Activated T-cell treated with anti-CD3 and anti-CD28 coated beads, Interleukin-2, amount 50 U/mL, for 24 hours (primary cell): ENCODE measurements at regions not wholly inside any gene's neighbourhood (a gene's known extent, or its start where the extent isn't known, plus 50 kb on each side); places are given as distances from the start of the nearest gene placed in this dataset.

Source experiments
- DNase-seq: peaks from one replicate; pipeline ENCODE4 v3.0.0-alpha.2; 2020
- H3K27ac Mint-ChIP-seq: 2 replicates; pipeline ENCODE4 v1.8.0; 2020; ENCODE audit warnings: mild to moderate bottlenecking, mixed read lengths
- H3K27me3 Mint-ChIP-seq: 2 replicates; pipeline ENCODE4 v1.8.0; 2020; ENCODE audit warnings: mixed read lengths
- H3K36me3 Mint-ChIP-seq: 2 replicates; pipeline ENCODE4 v1.8.0; 2020; ENCODE audit warnings: low read depth, mixed read lengths
- H3K4me1 Mint-ChIP-seq: 2 replicates; pipeline ENCODE4 v1.8.0; 2020; ENCODE audit warnings: low read depth, mixed read lengths
- H3K4me3 Mint-ChIP-seq: 2 replicates; pipeline ENCODE4 v1.8.0; 2020; ENCODE audit warnings: mild to moderate bottlenecking, moderate library complexity, mixed read lengths
- H3K9me3 Mint-ChIP-seq: 2 replicates; pipeline ENCODE4 v1.8.0; 2020; ENCODE audit warnings: mixed read lengths

DNA sequence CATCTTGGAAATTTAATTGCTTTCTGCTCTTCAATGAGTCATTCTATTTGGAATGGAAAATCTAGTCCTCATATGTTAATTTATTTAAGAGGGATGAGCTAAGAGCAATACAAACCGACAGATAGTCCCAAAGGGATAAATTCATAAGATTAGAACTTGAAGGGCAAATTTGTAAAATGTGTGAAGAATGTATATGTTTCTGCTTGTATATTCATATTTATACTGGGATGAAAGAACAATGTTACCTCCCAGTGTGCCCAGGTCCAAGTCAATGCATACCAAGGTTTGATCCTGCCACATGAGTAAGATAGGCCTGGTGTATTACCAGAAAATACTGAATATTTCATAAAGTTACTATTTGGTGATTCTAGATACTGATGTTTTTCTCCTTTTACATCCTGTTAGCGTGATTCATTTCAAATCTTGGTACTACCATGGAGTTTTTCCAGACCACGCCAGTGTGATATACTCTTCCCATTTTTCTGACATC lies 255.6 kb upstream of the SEMA6D start:
- no peaks in the 10 kb centered on the region for H3K4me1 Mint-ChIP-seq
- H3K4me3 Mint-ChIP-seq, result no peak overlapping the region
- no peak for DNase-seq
- no peak overlapping the region for H3K27ac Mint-ChIP-seq
- H3K27me3 Mint-ChIP-seq, result no peaks in the 10 kb centered on the region
- peaks cover 3% of the 10 kb centered on the region for H3K9me3 Mint-ChIP-seq
- no peaks in the 10 kb centered on the region for H3K36me3 Mint-ChIP-seq

DNA sequence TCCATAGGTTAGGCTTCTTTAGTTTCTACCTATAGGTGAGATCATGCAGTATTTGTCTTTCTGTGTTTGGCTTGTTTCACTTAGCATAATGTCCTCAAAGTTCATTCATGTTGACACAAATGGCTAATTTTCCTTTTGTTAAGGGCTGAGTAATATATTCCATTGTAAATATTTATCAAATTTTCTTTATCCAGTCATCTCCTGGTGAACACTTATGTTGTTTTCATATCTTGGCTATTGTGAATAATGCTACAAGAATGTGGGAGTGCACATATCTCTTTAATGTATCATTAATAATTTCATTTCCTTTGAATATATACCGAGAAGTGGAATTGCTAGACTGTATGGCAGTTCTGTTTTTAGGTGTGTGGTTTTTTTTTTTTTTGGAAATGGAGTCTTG lies 250.9 kb upstream of the SEMA6D start:
- Mint-ChIP-seq H3K4me3 (no peak overlapping the region), H3K4me1 (no peaks in the 10 kb centered on the region), H3K36me3 (no peaks in the 10 kb centered on the region), H3K9me3 (no peaks in the 10 kb centered on the region), H3K27ac (no peak overlapping the region), H3K27me3 (no peaks in the 10 kb centered on the region)
- no peak for DNase-seq

DNA sequence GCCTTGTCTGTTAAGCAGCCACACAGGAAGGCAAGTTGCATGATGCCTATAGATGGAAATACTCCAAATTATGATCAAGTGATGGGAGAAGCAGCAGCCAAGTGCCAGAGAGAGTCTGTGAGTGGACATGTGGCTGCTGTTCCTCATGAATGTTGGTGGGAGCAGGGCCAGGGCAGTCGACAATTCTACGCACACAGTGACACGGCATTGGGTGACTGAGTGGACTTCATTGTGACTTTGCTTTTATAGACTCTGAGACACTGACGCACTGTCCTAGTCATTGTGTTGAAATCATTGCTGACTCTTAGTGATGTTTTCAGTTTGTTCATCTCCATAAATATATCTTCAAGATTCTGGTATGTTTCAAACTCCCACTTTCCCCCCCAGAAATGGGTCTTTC lies 246.3 kb upstream of the SEMA6D start:
- Mint-ChIP-seq H3K4me1 (no peaks in the 10 kb centered on the region), H3K27ac (no peak overlapping the region), H3K36me3 (no peaks in the 10 kb centered on the region), H3K4me3 (no peak overlapping the region), H3K27me3 (no peaks in the 10 kb centered on the region), H3K9me3 (no peaks in the 10 kb centered on the region)
- no peak for DNase-seq

DNA sequence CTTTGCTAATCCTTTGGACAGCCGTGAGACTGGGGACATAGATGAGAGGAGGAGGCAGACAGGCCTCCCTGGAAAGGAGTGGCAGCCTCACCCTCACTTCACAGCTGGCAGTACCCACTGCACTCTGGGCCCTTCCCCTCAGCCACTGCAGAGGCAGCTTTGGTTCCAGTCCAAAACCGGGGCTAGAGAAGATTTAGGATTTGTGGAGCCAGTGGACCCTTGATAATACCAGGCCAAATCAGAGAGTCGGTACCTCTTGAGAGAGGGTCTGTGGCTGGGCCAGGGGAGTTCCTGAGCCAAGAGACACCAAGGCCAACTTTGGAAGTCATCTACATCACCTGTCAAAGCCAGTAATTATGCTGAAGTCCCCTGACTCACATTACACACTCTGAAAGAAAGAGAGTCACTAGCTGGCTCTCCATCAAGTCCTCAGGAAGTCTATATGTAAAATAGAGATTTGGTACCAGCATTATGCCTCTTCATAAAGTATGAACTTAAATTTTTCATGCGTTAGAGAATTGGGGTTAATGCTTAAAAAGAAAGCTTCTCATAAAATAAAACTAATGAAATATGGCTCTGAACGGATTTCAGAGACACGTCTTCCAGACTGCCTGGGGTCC lies 244.1 kb upstream of the SEMA6D start:
- Mint-ChIP-seq H3K27ac (no peak overlapping the region), H3K27me3 (no peaks in the 10 kb centered on the region), H3K4me1 (no peaks in the 10 kb centered on the region), H3K9me3 (no peaks in the 10 kb centered on the region), H3K36me3 (no peaks in the 10 kb centered on the region), H3K4me3 (no peak overlapping the region)
- DNase-seq, result no peak

DNA sequence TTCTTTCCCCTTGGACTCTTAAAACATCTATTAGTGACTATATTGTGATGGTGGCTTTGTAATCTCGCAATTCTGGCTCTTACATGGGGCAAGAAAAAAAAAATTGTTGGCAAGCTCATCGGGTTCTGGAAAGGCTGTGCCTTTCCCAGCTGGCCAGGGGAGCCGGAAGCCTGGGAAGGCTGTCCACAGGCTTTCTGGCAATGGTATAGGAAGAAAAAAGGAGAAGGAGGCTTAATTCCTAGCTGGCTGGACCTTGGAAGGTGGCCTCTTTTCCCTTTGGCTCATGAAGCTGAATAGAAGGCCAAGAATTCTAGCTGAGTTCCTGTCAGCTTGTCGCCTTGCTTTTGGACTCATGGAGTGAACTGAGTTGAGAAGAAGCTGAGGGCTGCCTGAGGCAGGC lies 243.5 kb upstream of the SEMA6D start:
- Mint-ChIP-seq H3K27ac (no peak overlapping the region), H3K36me3 (no peaks in the 10 kb centered on the region), H3K4me3 (no peak overlapping the region), H3K9me3 (no peaks in the 10 kb centered on the region), H3K27me3 (no peaks in the 10 kb centered on the region), H3K4me1 (no peaks in the 10 kb centered on the region)
- no peak for DNase-seq

DNA sequence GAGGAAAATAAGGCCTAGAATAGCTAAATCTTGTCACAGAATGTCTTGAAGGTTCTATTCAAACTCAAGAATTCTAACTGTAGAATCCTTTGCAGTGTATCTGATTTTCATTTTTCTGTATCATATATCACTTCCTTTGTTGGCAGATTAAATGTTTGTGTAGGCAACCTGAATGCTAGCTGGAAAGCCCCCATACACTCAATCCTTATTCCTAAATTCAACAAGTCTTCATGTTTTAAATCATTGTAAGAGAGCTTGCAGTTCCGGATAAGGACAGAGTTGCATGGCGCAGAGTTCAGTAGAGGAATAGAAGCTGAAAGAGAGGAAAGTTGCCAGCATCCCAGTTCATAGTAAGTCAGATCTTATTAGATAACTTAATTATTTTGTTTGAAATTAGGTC lies 242.0 kb upstream of the SEMA6D start:
- Mint-ChIP-seq H3K36me3 (no peaks in the 10 kb centered on the region), H3K9me3 (no peaks in the 10 kb centered on the region), H3K4me1 (no peaks in the 10 kb centered on the region), H3K27me3 (no peaks in the 10 kb centered on the region), H3K27ac (no peak overlapping the region), H3K4me3 (no peak overlapping the region)
- DNase-seq, result no peak

DNA sequence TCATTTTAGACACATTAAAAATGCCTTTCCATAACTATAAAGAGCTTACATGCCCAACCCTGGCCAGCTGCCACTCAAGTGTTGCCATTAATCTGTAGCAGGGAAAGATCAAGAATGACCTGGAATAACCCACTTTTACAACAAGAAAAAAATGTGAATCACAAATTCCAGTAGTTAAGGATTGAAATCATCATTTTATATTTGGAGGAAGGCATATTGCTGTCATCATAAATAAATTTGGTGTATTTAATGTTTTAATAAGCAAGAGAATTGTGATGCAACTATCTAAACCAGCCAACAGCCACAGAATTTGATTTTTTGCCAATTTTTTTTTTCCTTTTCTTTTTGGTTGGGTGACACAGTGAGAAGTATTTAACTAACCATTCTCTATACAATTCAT lies 240.0 kb upstream of the SEMA6D start:
- Mint-ChIP-seq H3K4me3 (no peak overlapping the region), H3K27me3 (no peaks in the 10 kb centered on the region), H3K4me1 (no peaks in the 10 kb centered on the region), H3K36me3 (no peaks in the 10 kb centered on the region), H3K27ac (no peak overlapping the region), H3K9me3 (no peaks in the 10 kb centered on the region)
- DNase-seq, result no peak

DNA sequence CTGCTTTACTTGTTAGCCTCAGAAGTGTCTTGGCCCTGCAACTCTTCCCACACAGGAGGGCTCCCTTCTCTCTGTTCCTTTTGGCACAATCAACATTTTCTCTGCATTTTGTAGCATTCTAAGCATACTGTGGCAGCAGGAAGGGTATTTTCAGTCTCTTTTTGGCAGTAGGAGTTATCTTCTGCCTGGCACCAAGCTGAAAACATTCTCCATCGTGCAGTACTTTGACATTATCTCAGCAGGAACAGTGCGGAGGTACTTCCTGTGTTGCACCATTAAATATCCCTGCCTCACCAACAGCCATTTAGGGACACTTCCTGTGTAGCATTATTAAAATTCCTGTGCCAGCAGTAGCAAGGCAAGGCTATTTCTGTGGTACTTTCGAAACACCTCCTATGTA lies 233.2 kb upstream of the SEMA6D start:
- no peaks in the 10 kb centered on the region for H3K36me3 Mint-ChIP-seq
- H3K4me3 Mint-ChIP-seq, result no peak overlapping the region
- H3K9me3 Mint-ChIP-seq, result no peaks in the 10 kb centered on the region
- no peaks in the 10 kb centered on the region for H3K4me1 Mint-ChIP-seq
- H3K27me3 Mint-ChIP-seq, result no peaks in the 10 kb centered on the region
- no peak for DNase-seq
- no peak overlapping the region for H3K27ac Mint-ChIP-seq

DNA sequence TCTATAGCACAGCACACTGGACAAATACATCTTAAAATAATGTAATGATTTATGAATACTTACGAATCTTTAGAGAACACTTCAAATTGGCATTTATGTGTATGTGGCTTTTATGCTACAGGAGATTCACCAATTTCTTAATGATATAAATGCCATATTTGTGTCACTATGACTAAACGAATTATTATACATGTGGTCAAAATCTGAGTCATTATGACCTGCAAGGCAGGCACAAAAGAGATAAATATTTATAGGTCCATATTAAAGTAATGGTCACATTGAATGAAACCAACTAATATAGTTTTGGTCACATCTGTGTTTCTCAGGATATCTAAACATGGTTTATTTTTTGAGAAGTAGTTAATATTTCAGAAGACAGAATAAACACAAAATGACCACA lies 232.3 kb upstream of the SEMA6D start:
- H3K4me3 Mint-ChIP-seq, result no peak overlapping the region
- no peaks in the 10 kb centered on the region for H3K27me3 Mint-ChIP-seq
- no peak for DNase-seq
- H3K36me3 Mint-ChIP-seq, result no peaks in the 10 kb centered on the region
- H3K4me1 Mint-ChIP-seq, result no peaks in the 10 kb centered on the region
- no peaks in the 10 kb centered on the region for H3K9me3 Mint-ChIP-seq
- H3K27ac Mint-ChIP-seq, result no peak overlapping the region

DNA sequence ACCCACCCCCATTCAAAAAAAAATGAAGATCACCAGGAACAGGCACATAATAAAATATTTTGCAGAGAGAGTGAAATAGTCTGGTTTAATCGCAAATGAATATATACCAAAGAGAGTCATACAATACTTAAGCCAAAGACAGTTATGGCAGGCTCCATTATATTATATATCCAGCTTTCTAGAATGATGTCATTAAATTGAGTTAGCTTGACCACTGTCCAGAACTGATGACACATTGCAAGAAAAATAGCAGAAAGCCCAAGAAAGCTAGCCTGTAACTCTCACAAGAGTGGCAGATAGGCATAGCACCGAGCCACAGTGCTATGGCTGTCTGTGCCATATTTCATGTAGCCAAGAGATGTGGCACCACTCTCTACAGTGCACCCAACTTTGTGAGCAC lies 231.9 kb upstream of the SEMA6D start:
- no peaks in the 10 kb centered on the region for H3K36me3 Mint-ChIP-seq
- H3K27me3 Mint-ChIP-seq, result no peaks in the 10 kb centered on the region
- H3K9me3 Mint-ChIP-seq, result no peaks in the 10 kb centered on the region
- no peak overlapping the region for H3K27ac Mint-ChIP-seq
- no peak overlapping the region for H3K4me3 Mint-ChIP-seq
- no peaks in the 10 kb centered on the region for H3K4me1 Mint-ChIP-seq
- no peak for DNase-seq

DNA sequence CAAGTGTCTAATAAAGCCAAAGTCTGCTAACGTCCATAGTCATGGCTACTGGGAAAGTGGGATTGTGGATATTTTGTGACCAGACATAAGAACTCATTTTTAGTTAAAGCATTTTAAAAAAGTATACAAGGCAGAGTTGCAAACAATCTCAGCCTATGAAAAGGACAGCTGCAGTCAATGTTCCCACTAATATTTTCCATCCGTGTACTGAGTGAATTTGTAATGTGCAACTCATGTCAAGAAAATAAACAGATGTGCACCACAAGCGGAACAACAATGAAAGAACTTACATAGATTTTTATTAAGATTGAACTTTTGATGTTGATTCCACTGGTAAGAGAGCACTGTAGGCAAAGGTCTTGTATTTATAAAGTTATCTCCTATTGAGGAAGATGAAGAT lies 231.3 kb upstream of the SEMA6D start:
- DNase-seq, result no peak
- H3K36me3 Mint-ChIP-seq, result no peaks in the 10 kb centered on the region
- H3K27me3 Mint-ChIP-seq, result no peaks in the 10 kb centered on the region
- H3K4me1 Mint-ChIP-seq, result no peaks in the 10 kb centered on the region
- no peaks in the 10 kb centered on the region for H3K9me3 Mint-ChIP-seq
- H3K4me3 Mint-ChIP-seq, result no peak overlapping the region
- no peak overlapping the region for H3K27ac Mint-ChIP-seq

DNA sequence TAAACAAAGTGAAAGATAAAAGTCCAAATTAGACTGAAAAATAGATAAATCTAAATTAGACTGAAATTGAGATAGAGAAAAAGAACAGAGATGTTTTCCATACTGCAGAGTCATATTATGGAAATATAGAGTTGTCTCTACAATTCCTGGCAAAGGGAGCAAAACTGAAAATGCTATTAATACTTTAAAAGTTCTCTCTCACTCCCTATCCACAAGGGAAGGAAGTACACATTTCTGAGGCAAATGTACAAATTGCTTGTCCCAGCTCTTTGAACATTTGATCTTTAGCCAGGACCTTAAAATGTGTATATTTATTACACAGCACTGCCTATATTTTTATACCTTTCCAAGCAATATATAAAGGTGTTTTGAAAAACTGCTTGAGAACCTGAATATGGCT lies 225.1 kb upstream of the SEMA6D start:
- H3K27ac Mint-ChIP-seq, result no peak overlapping the region
- H3K27me3 Mint-ChIP-seq, result no peaks in the 10 kb centered on the region
- H3K9me3 Mint-ChIP-seq, result no peaks in the 10 kb centered on the region
- no peak for DNase-seq
- H3K36me3 Mint-ChIP-seq, result no peaks in the 10 kb centered on the region
- H3K4me1 Mint-ChIP-seq, result no peaks in the 10 kb centered on the region
- H3K4me3 Mint-ChIP-seq, result no peak overlapping the region

DNA sequence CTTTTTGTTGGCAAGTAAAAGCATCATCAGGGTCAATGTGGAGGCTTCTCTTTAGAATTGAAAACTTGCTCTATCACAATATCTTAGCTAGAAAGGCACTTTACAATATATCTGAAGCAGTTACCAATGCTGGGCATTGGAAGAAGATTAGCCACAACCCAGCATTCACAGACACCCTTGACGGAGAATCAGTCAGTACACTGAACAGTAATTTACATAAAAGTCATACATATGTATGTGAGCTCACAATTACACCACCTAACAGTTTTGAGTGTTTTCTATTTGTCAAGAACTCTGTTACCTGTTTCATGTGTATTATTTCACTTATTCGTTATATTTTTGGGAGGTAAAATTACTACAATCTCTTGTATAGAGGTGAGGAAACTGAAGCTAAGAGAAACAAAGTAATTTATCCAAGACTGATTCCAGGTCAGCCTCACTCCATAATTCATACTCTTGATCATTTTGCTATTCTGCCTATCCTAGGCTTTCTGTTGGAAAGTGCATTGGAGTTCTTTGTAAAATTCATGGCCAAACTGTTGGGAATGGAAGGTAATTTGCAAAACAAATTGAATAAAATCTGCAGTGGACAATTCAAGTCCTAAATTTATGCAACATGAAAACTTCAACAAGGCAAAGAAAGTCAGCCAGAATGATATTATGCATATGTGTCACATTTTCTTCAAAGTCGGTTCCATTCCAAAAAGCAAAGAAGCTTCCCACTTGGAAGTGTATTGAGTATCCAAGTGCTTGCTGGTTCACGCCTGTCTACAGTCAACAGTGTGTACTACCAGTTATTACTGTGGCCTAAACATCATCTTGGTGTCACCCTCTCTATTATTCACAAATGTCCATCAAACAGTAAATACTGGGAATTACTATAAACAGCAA lies 223.7 kb upstream of the SEMA6D start:
- no peaks in the 10 kb centered on the region for H3K4me1 Mint-ChIP-seq
- H3K36me3 Mint-ChIP-seq, result no peaks in the 10 kb centered on the region
- no peak overlapping the region for H3K4me3 Mint-ChIP-seq
- DNase-seq, result no peak
- H3K27ac Mint-ChIP-seq, result no peak overlapping the region
- no peaks in the 10 kb centered on the region for H3K9me3 Mint-ChIP-seq
- H3K27me3 Mint-ChIP-seq, result no peaks in the 10 kb centered on the region

DNA sequence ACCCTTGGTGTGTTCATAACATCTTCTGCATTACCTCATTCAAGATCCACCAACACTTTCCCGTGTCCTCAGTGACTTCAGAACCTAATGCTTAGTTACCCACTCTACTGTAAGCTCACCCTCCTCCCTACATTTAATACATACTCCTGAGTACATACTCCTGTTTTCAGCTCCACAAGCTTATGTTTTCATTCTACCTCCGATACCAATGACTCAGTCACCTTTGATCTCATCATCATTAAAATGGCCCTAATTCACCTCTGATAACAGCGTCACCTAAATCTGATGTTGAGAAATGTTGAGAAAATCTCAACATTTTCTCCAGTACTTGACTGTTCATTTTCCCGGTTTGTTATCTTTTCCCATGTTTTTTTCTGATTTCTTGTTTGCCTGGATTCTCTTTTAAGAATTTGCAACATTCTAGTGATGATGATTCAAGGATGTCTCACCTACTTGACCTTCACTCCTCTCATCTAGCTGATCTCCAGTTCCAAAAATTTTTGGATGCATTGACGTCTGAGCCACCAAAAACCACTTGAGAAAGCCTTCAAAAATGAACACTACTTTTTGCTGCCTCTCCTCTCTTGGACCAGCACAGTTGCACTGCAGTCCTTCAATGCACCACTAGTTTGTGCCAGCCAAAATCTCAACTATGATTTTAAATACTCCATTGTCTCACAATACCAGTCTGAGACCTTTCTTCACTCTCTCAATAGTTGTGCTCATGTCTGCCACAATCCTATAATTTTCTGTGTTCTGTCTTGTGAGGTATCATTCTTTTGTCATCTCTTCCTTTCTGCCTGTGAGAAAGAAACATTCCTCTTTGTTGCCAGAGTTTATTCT lies 220.7 kb upstream of the SEMA6D start:
- Mint-ChIP-seq H3K9me3 (no peaks in the 10 kb centered on the region), H3K4me3 (no peak overlapping the region), H3K27ac (no peak overlapping the region), H3K36me3 (no peaks in the 10 kb centered on the region), H3K27me3 (no peaks in the 10 kb centered on the region), H3K4me1 (no peaks in the 10 kb centered on the region)
- no peak for DNase-seq

DNA sequence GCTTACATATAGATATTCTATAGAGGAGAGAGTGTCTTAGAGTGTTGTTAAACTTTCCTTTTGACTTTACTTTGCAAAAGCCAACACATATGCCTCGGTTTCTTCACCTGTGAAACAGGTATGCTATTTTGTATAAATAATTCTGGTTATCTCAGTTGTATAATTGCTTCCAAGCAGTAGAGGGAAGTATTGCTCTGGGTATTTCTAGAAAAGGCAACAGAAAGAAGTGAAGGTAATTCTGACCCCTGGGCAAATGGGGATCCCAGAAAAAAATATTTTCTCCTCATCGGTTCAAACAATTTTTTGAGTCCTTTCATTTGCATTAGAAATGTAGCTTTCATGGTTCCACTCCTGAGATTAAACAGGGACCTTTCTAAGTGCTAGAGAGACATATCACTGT lies 216.5 kb upstream of the SEMA6D start:
- no peak for DNase-seq
- no peaks in the 10 kb centered on the region for H3K27me3 Mint-ChIP-seq
- no peak overlapping the region for H3K4me3 Mint-ChIP-seq
- no peak overlapping the region for H3K27ac Mint-ChIP-seq
- no peaks in the 10 kb centered on the region for H3K4me1 Mint-ChIP-seq
- no peaks in the 10 kb centered on the region for H3K9me3 Mint-ChIP-seq
- H3K36me3 Mint-ChIP-seq, result no peaks in the 10 kb centered on the region
